ENCODE measurements at regions not wholly inside any gene's neighbourhood (a gene's known extent, or its start where the extent isn't known, plus 50 kb on each side); places are given as distances from the start of the nearest gene placed in this dataset.

DNA sequence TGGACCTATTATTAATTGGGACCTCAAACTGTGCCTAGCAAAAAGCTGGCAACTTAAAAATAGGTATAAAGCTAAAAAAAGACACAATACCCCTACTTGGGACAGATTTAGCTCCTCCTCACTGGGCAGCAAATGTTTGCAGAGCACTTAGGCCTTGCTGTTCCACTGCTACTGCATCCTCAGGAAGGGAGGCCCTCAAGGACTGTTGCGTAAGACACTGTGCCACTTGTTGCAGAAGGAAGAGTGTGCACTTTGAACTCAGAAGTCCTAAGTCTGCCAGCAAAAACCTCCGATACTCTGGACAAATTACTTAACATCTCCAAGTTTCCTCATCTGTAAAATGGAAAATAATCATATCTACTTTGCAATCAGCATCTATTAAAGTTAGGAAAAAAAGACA is 322.9 kb downstream of the BARHL2 start:
- Histone ChIP-seq H3K4me1 (ENCODE audit: control insufficient read depth, insufficient read depth, low read length) (no peaks in the 10 kb centered on the region), H3K9me3 (ENCODE audit: control insufficient read depth, low read length) (no peaks in the 10 kb centered on the region), H3K36me3 (ENCODE audit: control insufficient read depth, insufficient read depth, low read length) (no peaks in the 10 kb centered on the region), H3K27ac (ENCODE audit: insufficient read depth, low read depth, low read length, poor library complexity, severe bottlenecking) (no peak overlapping the region), H3K27me3 (ENCODE audit: control insufficient read depth, insufficient read depth, low read length, poor library complexity, severe bottlenecking) (no peaks in the 10 kb centered on the region), H3K4me3 (ENCODE audit: insufficient read depth, low read depth, low read length) (no peak overlapping the region)
- 90 to 100% methylated on average over 1 to 2 of the region's 2 CpGs for WGBS, 2 experiments

DNA sequence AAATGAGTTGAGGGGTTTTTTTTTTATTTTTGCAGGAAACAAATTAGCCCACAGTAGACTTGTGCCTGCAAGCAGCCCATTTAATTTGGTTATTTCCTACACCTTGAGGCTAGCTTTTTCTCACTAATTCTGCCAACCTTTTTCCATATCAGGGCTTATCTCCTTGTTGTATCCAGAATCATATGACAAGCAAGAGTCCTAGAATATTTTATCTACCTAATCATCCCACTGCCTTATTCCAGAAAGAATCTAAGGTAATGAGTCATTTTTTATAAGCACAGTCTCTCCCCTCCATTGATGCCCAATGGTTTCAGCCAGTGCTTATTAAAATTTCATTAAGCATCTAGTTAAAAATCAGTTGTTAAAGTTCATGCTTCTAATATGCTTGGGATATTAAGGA is 324.1 kb downstream of the BARHL2 start:
- H3K27me3 ChIP-seq (ENCODE audit: control insufficient read depth, insufficient read depth, low read length, poor library complexity, severe bottlenecking) = no peaks in the 10 kb centered on the region
- H3K9me3 ChIP-seq (ENCODE audit: control insufficient read depth, low read length) = no peaks in the 10 kb centered on the region
- no peaks in the 10 kb centered on the region for H3K36me3 ChIP-seq (ENCODE audit: control insufficient read depth, insufficient read depth, low read length)
- H3K4me3 ChIP-seq (ENCODE audit: insufficient read depth, low read depth, low read length) = no peak overlapping the region
- H3K4me1 ChIP-seq (ENCODE audit: control insufficient read depth, insufficient read depth, low read length) = no peaks in the 10 kb centered on the region
- no peak overlapping the region for H3K27ac ChIP-seq (ENCODE audit: insufficient read depth, low read depth, low read length, poor library complexity, severe bottlenecking)

DNA sequence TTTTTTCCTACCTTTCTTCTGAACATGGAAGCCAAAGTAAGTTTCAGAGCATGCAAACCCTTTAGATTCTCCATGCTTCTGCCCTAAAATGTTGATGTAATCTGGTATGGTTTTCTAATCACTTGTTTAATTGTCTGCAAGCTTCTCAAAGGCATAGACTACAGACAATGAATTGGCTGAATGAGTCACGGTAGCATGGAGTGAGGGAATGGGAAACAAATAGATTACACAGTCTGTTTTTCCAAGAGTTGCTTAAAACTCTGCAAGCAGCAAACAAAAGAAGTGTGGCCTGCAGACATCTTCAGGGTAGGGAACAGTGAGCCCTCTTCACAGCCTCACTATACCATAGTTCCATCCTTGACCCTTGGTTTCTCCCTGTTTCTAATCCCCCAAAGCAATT is 326.0 kb downstream of the BARHL2 start:
- Histone ChIP-seq H3K27ac (ENCODE audit: insufficient read depth, low read depth, low read length, poor library complexity, severe bottlenecking) (no peak overlapping the region), H3K9me3 (ENCODE audit: control insufficient read depth, low read length) (no peaks in the 10 kb centered on the region), H3K36me3 (ENCODE audit: control insufficient read depth, insufficient read depth, low read length) (no peaks in the 10 kb centered on the region), H3K4me1 (ENCODE audit: control insufficient read depth, insufficient read depth, low read length) (peaks cover 4% of the 10 kb centered on the region), H3K4me3 (ENCODE audit: insufficient read depth, low read depth, low read length) (no peak overlapping the region), H3K27me3 (ENCODE audit: control insufficient read depth, insufficient read depth, low read length, poor library complexity, severe bottlenecking) (no peaks in the 10 kb centered on the region)
- 42 to 50% methylated on average over 1 of the region's 1 CpG for WGBS, 2 experiments

DNA sequence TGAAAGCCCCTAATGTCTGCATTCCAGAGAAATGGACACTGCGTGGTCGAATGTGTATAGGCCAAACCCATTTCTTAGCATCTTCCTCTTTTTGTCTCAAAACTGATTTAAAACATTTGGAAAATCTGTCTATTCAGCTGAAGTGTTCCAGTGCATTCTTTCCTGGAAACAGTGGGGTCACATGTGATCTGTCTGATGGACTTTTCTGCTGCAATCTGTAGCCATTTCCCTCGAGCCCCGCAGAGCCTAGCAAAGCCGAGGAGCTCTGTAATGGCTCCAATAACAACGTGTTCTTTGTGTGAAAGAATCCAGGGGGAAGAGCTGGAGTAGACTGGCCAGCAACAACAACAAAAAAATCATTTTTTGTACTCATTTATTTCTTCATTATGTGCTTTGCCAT is 329.3 kb downstream of the BARHL2 start:
- 76 to 80% methylated on average over 6 of the region's 6 CpGs for WGBS, 2 experiments
- Histone ChIP-seq H3K9me3 (ENCODE audit: control insufficient read depth, low read length) (no peaks in the 10 kb centered on the region), H3K27me3 (ENCODE audit: control insufficient read depth, insufficient read depth, low read length, poor library complexity, severe bottlenecking) (no peaks in the 10 kb centered on the region), H3K36me3 (ENCODE audit: control insufficient read depth, insufficient read depth, low read length) (no peaks in the 10 kb centered on the region), H3K4me1 (ENCODE audit: control insufficient read depth, insufficient read depth, low read length) (peaks cover 4% of the 10 kb centered on the region), H3K27ac (ENCODE audit: insufficient read depth, low read depth, low read length, poor library complexity, severe bottlenecking) (no peak overlapping the region), H3K4me3 (ENCODE audit: insufficient read depth, low read depth, low read length) (no peak overlapping the region)

DNA sequence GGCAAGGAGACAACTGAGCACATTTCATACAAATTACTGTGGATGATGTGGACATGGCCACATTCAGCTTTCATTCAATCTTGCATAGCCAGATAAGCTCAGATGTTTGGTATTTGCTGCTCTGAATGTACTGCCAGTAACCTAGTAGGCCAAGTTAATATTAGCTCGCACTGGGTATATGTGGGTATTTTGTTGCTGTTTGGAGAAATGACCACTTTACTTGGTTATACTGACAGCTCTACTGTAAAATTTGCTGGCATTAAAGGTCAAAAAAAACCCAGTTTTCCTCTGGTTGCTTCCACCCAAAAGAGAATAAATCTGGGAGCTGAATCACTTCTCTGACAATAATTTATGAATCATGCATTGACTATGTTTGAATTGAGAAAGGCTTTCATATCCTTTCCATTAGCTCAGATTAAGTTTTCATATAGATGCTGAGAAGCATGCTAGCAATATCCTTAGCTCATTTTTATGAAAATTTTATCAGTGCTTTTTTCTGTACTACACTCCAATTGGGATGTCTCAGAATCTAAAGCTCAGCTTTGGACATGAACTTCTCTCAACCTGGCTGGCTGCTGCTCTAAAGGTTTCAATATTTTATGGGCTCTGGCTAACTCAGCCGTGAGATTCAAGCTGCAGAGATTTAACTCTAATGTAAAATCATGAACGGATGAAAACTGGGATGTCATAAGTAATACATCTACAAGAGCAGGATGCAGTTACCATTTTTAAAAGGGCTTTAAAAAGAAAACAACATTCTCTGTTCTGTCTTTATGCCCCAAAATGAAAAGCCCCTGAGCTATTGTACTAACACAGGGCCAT is 330.0 kb downstream of the BARHL2 start:
- Histone ChIP-seq H3K4me1 (ENCODE audit: control insufficient read depth, insufficient read depth, low read length) (peaks cover 4% of the 10 kb centered on the region), H3K27me3 (ENCODE audit: control insufficient read depth, insufficient read depth, low read length, poor library complexity, severe bottlenecking) (no peaks in the 10 kb centered on the region), H3K27ac (ENCODE audit: insufficient read depth, low read depth, low read length, poor library complexity, severe bottlenecking) (no peak overlapping the region), H3K4me3 (ENCODE audit: insufficient read depth, low read depth, low read length) (no peak overlapping the region), H3K9me3 (ENCODE audit: control insufficient read depth, low read length) (no peaks in the 10 kb centered on the region), H3K36me3 (ENCODE audit: control insufficient read depth, insufficient read depth, low read length) (no peaks in the 10 kb centered on the region)
- WGBS, 2 experiments = 90 to 93% methylated on average over 3 of the region's 3 CpGs

DNA sequence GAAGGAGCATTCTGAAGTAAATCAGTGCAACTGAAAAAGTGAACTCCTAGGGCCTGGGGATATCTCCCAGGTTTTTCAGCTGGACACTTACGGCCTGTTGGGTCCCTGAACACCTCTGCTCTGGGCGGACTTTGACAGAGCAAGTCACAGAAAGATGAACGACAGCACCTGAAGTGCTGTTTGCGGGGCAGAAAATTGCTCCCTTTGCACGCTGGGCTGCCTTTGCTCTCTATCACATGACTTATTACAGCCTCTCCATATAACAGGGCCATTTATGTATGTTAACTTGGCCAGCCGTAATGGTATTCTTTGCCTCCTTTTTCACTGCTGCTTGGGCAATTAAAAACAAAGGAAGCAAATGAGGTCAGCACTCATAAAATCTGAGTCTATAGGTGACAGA is 332.9 kb downstream of the BARHL2 start:
- Histone ChIP-seq H3K27ac (ENCODE audit: insufficient read depth, low read depth, low read length, poor library complexity, severe bottlenecking) (no peak overlapping the region), H3K36me3 (ENCODE audit: control insufficient read depth, insufficient read depth, low read length) (no peaks in the 10 kb centered on the region), H3K4me3 (ENCODE audit: insufficient read depth, low read depth, low read length) (no peak overlapping the region), H3K27me3 (ENCODE audit: control insufficient read depth, insufficient read depth, low read length, poor library complexity, severe bottlenecking) (no peaks in the 10 kb centered on the region), H3K9me3 (ENCODE audit: control insufficient read depth, low read length) (no peaks in the 10 kb centered on the region), H3K4me1 (ENCODE audit: control insufficient read depth, insufficient read depth, low read length) (peaks cover 4% of the 10 kb centered on the region)
- WGBS, 2 experiments = 92 to 96% methylated on average over 6 of the region's 6 CpGs

DNA sequence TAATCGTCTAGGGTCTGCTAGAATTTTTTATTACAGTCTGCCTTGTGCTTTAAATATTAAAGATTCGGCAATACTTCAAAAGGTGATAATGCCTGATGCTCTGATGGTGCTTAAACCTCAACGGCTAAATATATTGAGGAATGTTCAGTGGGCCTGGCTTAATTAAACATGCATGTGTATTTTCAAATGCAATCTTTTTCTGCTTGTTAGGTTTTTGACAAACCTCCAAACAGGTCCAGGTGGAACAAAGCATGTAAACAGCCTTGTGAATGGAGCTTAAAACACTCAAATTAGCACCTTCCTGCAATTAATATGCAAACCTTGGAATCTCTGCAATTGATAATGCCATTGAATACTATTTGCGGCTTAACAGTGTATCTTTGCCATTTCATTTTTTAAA is 334.9 kb downstream of the BARHL2 start:
- WGBS, 2 experiments = 91 to 97% methylated on average over 4 of the region's 4 CpGs
- no peaks in the 10 kb centered on the region for H3K36me3 ChIP-seq (ENCODE audit: control insufficient read depth, insufficient read depth, low read length)
- H3K4me1 ChIP-seq (ENCODE audit: control insufficient read depth, insufficient read depth, low read length) = peaks cover under 1% of the 10 kb centered on the region
- H3K27ac ChIP-seq (ENCODE audit: insufficient read depth, low read depth, low read length, poor library complexity, severe bottlenecking) = no peak overlapping the region
- H3K4me3 ChIP-seq (ENCODE audit: insufficient read depth, low read depth, low read length) = no peak overlapping the region
- no peaks in the 10 kb centered on the region for H3K27me3 ChIP-seq (ENCODE audit: control insufficient read depth, insufficient read depth, low read length, poor library complexity, severe bottlenecking)
- no peaks in the 10 kb centered on the region for H3K9me3 ChIP-seq (ENCODE audit: control insufficient read depth, low read length)

DNA sequence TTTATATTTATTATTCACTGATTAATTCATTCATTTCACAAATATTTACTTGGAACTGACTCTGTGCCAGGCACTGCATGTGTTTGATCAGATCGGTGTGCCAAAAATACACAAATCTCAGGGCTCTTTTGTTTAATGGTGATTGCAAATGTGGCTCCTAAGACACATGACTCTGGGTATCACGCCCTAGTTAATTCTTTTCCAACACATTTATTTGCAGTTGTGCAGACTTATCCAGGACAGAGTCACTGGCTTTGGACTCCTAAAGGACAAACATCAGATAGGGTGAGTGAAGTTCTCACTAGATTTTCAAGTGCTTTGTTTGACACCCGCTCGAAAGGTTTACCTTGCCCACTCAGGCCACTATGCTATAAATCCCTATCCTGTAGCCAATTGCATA is 335.5 kb downstream of the BARHL2 start:
- H3K9me3 ChIP-seq (ENCODE audit: control insufficient read depth, low read length) = no peaks in the 10 kb centered on the region
- H3K36me3 ChIP-seq (ENCODE audit: control insufficient read depth, insufficient read depth, low read length) = no peaks in the 10 kb centered on the region

DNA sequence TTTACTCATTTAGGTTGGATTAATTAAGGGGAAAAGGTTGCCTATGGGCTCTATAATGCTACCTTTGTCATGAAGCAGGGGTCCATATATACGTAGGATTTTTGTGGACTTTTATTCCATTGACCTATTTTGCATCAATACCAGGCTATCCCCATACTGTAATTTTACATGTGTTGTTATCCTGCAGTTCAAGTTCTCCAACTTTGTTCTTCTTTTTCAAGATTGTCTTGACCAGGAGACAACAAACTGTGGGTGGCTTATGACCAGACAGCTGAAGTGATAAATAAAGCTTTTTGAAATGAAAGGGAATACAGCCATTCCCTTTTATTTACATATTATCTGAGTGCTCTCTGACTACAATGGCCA is 345.7 kb downstream of the BARHL2 start:
- Histone ChIP-seq H3K4me1 (ENCODE audit: control insufficient read depth, insufficient read depth, low read length) (no peaks in the 10 kb centered on the region), H3K27me3 (ENCODE audit: control insufficient read depth, insufficient read depth, low read length, poor library complexity, severe bottlenecking) (no peaks in the 10 kb centered on the region), H3K36me3 (ENCODE audit: control insufficient read depth, insufficient read depth, low read length) (no peaks in the 10 kb centered on the region), H3K4me3 (ENCODE audit: insufficient read depth, low read depth, low read length) (no peak overlapping the region), H3K9me3 (ENCODE audit: control insufficient read depth, low read length) (no peaks in the 10 kb centered on the region), H3K27ac (ENCODE audit: insufficient read depth, low read depth, low read length, poor library complexity, severe bottlenecking) (no peak overlapping the region)
- WGBS, 2 experiments = 94% methylated on average over 1 of the region's 1 CpG; no CpG with 5 or more reads in 1 of the 2 experiments

More for the DNA sequence above, 335.5 kb downstream of the BARHL2 start:
- WGBS, 2 experiments = 90 to 93% methylated on average over 4 of the region's 4 CpGs
- no peak overlapping the region for H3K4me3 ChIP-seq (ENCODE audit: insufficient read depth, low read depth, low read length)
- H3K27ac ChIP-seq (ENCODE audit: insufficient read depth, low read depth, low read length, poor library complexity, severe bottlenecking) = no peak overlapping the region
- H3K4me1 ChIP-seq (ENCODE audit: control insufficient read depth, insufficient read depth, low read length) = no peaks in the 10 kb centered on the region
- no peaks in the 10 kb centered on the region for H3K27me3 ChIP-seq (ENCODE audit: control insufficient read depth, insufficient read depth, low read length, poor library complexity, severe bottlenecking)

DNA sequence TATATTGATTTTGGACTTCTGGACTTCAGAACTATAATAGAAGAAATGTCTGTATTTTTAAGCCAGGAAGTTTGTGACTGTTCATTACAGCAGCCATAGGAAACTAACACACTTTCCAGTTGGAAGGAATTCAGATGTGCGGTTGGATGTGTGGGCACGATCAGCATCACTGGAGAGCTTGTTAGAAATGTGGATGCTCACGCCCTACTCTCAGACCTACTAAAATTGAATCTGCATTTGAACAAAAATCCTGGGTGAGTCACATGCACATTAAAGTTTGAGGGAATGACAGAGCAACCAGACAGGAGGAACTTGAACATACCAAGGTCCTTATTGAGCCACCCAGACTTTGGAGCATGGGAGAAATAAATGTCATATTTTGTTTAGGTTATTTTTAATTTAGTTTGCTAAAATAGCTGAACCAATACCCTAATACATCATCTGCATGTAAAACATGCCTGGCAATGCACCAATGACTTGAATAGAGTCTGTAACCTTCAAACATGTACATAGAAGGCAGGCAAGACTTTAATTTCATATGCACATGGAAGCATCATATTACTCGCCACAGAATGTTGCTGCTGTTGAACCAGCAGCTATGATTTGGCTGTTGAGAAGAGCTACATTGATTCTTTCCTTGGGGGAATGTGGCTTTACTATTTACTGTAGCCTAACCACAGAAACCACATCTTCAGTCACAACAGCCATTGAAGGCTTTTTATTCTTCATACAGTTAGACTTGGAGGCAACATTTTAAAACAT is 346.2 kb downstream of the BARHL2 start:
- H3K4me3 ChIP-seq (ENCODE audit: insufficient read depth, low read depth, low read length) = no peak overlapping the region
- H3K27ac ChIP-seq (ENCODE audit: insufficient read depth, low read depth, low read length, poor library complexity, severe bottlenecking) = no peak overlapping the region
- H3K9me3 ChIP-seq (ENCODE audit: control insufficient read depth, low read length) = no peaks in the 10 kb centered on the region
- 97 to 98% methylated on average over 4 of the region's 4 CpGs for WGBS, 2 experiments
- no peaks in the 10 kb centered on the region for H3K4me1 ChIP-seq (ENCODE audit: control insufficient read depth, insufficient read depth, low read length)
- no peaks in the 10 kb centered on the region for H3K36me3 ChIP-seq (ENCODE audit: control insufficient read depth, insufficient read depth, low read length)
- H3K27me3 ChIP-seq (ENCODE audit: control insufficient read depth, insufficient read depth, low read length, poor library complexity, severe bottlenecking) = no peaks in the 10 kb centered on the region
